Activated T-helper 17 cell treated with anti-CD3 and anti-CD28 coated beads, Interleukin-2, amount 50 U/mL, for 72 hours (primary cell): ENCODE measurements at regions not wholly inside any gene's neighbourhood (a gene's known extent, or its start where the extent isn't known, plus 50 kb on each side); places are given as distances from the start of the nearest gene placed in this dataset.

Source experiments
- ATAC-seq: fragments of 150-1000 bp; cut with Tn5 transposase; replicated peaks from 2 replicates; pipeline ENCODE4 v1.10.0; 2021; ENCODE audit warnings: mild to moderate bottlenecking, moderate library complexity
- H3K27ac Mint-ChIP-seq: one replicate; pipeline ENCODE4 v1.8.0; 2022; ENCODE audit warnings: mixed read lengths
- H3K27me3 Mint-ChIP-seq: one replicate; pipeline ENCODE4 v1.8.0; 2022; ENCODE audit warnings: mixed read lengths
- H3K36me3 Mint-ChIP-seq: one replicate; pipeline ENCODE4 v1.8.0; 2022; ENCODE audit warnings: low read depth, mild to moderate bottlenecking, mixed read lengths
- H3K4me1 Mint-ChIP-seq: one replicate; pipeline ENCODE4 v1.8.0; 2022; ENCODE audit warnings: mixed read lengths
- H3K4me3 Mint-ChIP-seq: one replicate; pipeline ENCODE4 v1.8.0; 2022; ENCODE audit warnings: mild to moderate bottlenecking, mixed read lengths
- H3K9me3 Mint-ChIP-seq: one replicate; pipeline ENCODE4 v1.8.0; 2022; ENCODE audit warnings: mixed read lengths

- no peak for ATAC-seq
- H3K27me3 Mint-ChIP-seq, result peaks cover 16% of the 10 kb centered on the region
- H3K9me3 Mint-ChIP-seq, result no peaks in the 10 kb centered on the region
- no peaks in the 10 kb centered on the region for H3K36me3 Mint-ChIP-seq
- no peaks in the 10 kb centered on the region for H3K4me1 Mint-ChIP-seq
- H3K4me3 Mint-ChIP-seq, result no peak overlapping the region
- no peak overlapping the region for H3K27ac Mint-ChIP-seq
Observed at GRCh38 chr1:36626435-36626834, 143.7 kb upstream of the CSF3R start.

DNA sequence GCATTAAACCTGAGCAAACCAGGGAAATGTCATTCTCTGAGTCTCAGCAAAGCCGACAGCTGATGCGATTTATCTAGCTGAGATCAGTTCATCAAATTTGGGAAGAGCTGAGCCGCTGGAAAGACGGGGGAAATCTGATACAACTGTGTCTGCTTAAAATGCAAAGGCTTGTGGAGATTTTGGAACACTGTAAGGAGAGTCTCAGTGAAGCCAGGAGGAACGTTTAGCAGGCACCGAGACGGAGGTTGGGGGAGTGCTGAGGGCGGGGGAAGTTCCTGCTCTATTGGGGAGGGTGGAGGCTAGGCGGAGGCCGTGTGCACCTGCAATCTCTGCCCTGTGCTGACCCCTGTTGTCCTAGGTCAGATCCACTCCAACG, 143.2 kb upstream of the CSF3R start:
- Mint-ChIP-seq H3K9me3 (no peaks in the 10 kb centered on the region), H3K27ac (no peak overlapping the region), H3K4me3 (no peak overlapping the region), H3K36me3 (no peaks in the 10 kb centered on the region), H3K27me3 (peaks cover 16% of the 10 kb centered on the region), H3K4me1 (no peaks in the 10 kb centered on the region)
- no peak for ATAC-seq

- Mint-ChIP-seq H3K27me3 (peaks cover 16% of the 10 kb centered on the region), H3K9me3 (no peaks in the 10 kb centered on the region), H3K4me1 (no peaks in the 10 kb centered on the region), H3K27ac (no peak overlapping the region), H3K36me3 (no peaks in the 10 kb centered on the region), H3K4me3 (no peak overlapping the region)
- no peak for ATAC-seq
Observed at GRCh38 chr1:36625253-36625934, 142.7 kb upstream of the CSF3R start.

DNA sequence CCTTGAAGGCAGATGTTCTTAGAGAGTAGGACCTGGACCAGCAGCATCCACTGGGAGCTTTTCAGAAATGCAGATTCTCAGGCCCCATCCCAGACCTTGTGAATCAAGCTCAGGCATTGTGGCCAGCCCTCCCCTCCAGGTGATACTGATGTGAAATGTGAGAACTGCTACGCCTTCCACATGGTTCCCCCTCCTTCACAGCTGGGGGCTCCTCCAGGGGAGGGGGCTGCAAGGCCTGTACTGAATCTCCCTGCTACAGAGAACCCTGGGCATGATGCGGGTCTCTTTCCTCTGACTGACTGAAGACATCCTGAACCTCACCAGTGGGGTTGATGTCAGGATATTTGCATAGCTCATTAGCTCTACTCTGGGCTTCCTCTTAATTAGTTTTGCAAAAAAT, 141.8 kb upstream of the CSF3R start:
- Mint-ChIP-seq H3K27me3 (peaks cover 16% of the 10 kb centered on the region), H3K36me3 (no peaks in the 10 kb centered on the region), H3K4me1 (no peaks in the 10 kb centered on the region), H3K4me3 (no peak overlapping the region), H3K27ac (no peak overlapping the region), H3K9me3 (no peaks in the 10 kb centered on the region)
- ATAC-seq, result no peak

- H3K9me3 Mint-ChIP-seq, result no peaks in the 10 kb centered on the region
- H3K4me3 Mint-ChIP-seq, result no peak overlapping the region
- no peaks in the 10 kb centered on the region for H3K36me3 Mint-ChIP-seq
- no peak for ATAC-seq
- H3K4me1 Mint-ChIP-seq, result no peaks in the 10 kb centered on the region
- peaks cover 16% of the 10 kb centered on the region for H3K27me3 Mint-ChIP-seq
- no peak overlapping the region for H3K27ac Mint-ChIP-seq
Observed at GRCh38 chr1:36622741-36623648, 140.3 kb upstream of the CSF3R start.

DNA sequence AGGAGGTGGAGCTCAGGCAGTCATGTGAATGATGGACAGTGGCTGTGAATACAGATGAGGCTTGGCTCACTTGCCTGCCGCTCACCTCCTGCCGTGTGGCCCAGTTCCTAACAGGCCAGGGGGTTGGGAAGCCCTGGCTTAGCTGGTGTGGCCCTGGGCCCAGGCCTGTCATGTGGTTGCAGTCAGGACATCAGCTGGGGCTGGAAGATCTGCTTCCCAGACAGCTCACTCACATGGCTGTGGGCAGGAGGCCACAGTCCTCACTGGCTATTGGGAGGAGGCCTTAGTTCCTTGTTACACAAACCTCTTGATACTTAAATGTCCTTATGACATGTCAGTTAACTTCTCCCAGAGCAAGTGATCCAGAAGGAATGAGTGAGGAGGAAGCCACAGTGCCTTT, 138.8 kb upstream of the CSF3R start:
- Mint-ChIP-seq H3K36me3 (no peaks in the 10 kb centered on the region), H3K27ac (no peak overlapping the region), H3K4me3 (no peak overlapping the region), H3K27me3 (peaks cover 14% of the 10 kb centered on the region), H3K4me1 (no peaks in the 10 kb centered on the region), H3K9me3 (no peaks in the 10 kb centered on the region)
- no peak for ATAC-seq

DNA sequence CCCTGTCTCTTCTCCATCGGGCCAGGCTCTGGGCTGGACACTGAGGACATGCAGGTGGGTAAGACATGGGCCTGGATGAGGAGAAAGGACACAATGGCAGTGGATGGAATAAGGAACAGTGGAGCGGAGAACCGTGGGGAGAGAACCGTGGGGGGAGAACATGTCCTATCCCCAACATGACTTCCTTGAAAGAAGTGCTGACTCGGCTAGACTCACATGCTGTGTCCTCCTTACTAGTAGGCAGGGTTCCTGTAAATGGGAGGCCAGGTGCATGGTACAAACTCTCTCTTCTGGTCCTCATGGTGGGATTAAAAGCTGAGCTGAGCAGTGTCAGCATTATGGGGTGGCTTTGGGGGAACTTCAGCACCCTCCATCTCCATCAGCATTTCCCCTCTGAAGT, 137.4 kb upstream of the CSF3R start:
- peaks cover 8% of the 10 kb centered on the region for H3K27me3 Mint-ChIP-seq
- no peak for ATAC-seq
- H3K4me3 Mint-ChIP-seq, result no peak overlapping the region
- H3K4me1 Mint-ChIP-seq, result no peaks in the 10 kb centered on the region
- no peak overlapping the region for H3K27ac Mint-ChIP-seq
- no peaks in the 10 kb centered on the region for H3K36me3 Mint-ChIP-seq
- no peaks in the 10 kb centered on the region for H3K9me3 Mint-ChIP-seq

- H3K4me3 Mint-ChIP-seq, result no peak overlapping the region
- H3K9me3 Mint-ChIP-seq, result no peaks in the 10 kb centered on the region
- H3K36me3 Mint-ChIP-seq, result no peaks in the 10 kb centered on the region
- ATAC-seq, result no peak
- H3K4me1 Mint-ChIP-seq, result no peaks in the 10 kb centered on the region
- no peaks in the 10 kb centered on the region for H3K27me3 Mint-ChIP-seq
- no peak overlapping the region for H3K27ac Mint-ChIP-seq
Observed at GRCh38 chr1:36614991-36615390, 132.3 kb upstream of the CSF3R start.

- Mint-ChIP-seq H3K27ac (no peak overlapping the region), H3K4me1 (no peaks in the 10 kb centered on the region), H3K36me3 (no peaks in the 10 kb centered on the region), H3K4me3 (no peak overlapping the region), H3K27me3 (no peaks in the 10 kb centered on the region), H3K9me3 (no peaks in the 10 kb centered on the region)
- ATAC-seq, result no peak
Observed at GRCh38 chr1:36614571-36614970, 131.9 kb upstream of the CSF3R start.

GRCh38 chr1:36613721-36614120, 131.0 kb upstream of the CSF3R start:
- H3K27me3 Mint-ChIP-seq, result no peaks in the 10 kb centered on the region
- no peak overlapping the region for H3K27ac Mint-ChIP-seq
- no peak for ATAC-seq
- no peaks in the 10 kb centered on the region for H3K36me3 Mint-ChIP-seq
- H3K4me3 Mint-ChIP-seq, result no peak overlapping the region
- no peaks in the 10 kb centered on the region for H3K9me3 Mint-ChIP-seq
- H3K4me1 Mint-ChIP-seq, result no peaks in the 10 kb centered on the region

- Mint-ChIP-seq H3K9me3 (no peaks in the 10 kb centered on the region), H3K27ac (no peak overlapping the region), H3K27me3 (no peaks in the 10 kb centered on the region), H3K4me3 (no peak overlapping the region), H3K36me3 (no peaks in the 10 kb centered on the region), H3K4me1 (no peaks in the 10 kb centered on the region)
- ATAC-seq, result no peak
Observed at GRCh38 chr1:36612881-36613280, 130.2 kb upstream of the CSF3R start.

GRCh38 chr1:36612121-36612520, 129.4 kb upstream of the CSF3R start:
- Mint-ChIP-seq H3K4me1 (no peaks in the 10 kb centered on the region), H3K4me3 (no peak overlapping the region), H3K36me3 (no peaks in the 10 kb centered on the region), H3K27ac (no peak overlapping the region), H3K27me3 (no peaks in the 10 kb centered on the region), H3K9me3 (no peaks in the 10 kb centered on the region)
- ATAC-seq, result no peak

- peak; percentile 71 for ATAC-seq
- H3K27me3 Mint-ChIP-seq, result no peaks in the 10 kb centered on the region
- H3K9me3 Mint-ChIP-seq, result no peaks in the 10 kb centered on the region
- no peak overlapping the region for H3K27ac Mint-ChIP-seq
- no peaks in the 10 kb centered on the region for H3K36me3 Mint-ChIP-seq
- no peak overlapping the region for H3K4me3 Mint-ChIP-seq
- H3K4me1 Mint-ChIP-seq, result peaks cover 8% of the 10 kb centered on the region
Observed at GRCh38 chr1:36609241-36610027, 126.7 kb upstream of the CSF3R start.

DNA sequence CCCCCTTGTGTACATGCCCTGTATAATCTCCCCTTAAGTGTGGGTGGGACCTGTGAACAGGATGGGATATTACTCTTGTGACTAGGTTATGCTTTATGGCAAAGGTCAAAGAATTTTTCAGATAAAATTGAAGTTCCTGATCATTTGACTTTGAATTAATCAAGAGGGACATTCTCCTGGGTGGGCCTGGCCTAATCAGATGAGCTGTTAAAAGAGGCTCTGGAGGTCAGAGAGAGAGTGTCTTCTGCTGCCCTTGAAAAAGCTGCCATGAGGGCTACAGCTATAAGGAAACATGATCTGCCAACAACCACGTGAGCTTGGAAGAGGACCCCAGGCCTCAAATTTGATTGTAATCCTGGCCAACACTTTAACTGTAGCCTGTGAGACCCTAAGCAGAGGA, 125.6 kb upstream of the CSF3R start:
- Mint-ChIP-seq H3K4me3 (no peak overlapping the region), H3K27me3 (no peaks in the 10 kb centered on the region), H3K9me3 (no peaks in the 10 kb centered on the region), H3K36me3 (no peaks in the 10 kb centered on the region), H3K27ac (no peak overlapping the region), H3K4me1 (peaks cover 8% of the 10 kb centered on the region)
- no peak for ATAC-seq

DNA sequence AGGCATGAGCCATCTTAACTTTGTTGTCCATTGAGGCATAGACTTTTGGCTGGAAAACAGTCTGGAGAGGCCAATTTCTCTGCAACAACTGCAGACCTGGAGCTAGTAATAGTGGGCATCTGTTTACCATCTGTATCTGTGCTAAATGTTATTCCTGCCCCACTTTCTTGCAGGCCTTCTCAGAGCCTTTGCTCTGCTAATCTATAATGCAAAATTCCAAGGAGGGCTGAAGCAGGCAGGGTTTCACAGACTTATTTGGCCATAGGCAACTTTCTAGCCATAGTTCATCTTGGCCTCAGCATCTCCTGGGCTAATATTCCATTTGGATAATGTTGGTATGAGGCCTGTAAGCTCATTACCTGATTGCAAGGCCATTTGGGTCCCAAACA, 124.5 kb upstream of the CSF3R start:
- H3K9me3 Mint-ChIP-seq, result no peaks in the 10 kb centered on the region
- no peaks in the 10 kb centered on the region for H3K36me3 Mint-ChIP-seq
- H3K27me3 Mint-ChIP-seq, result peaks cover 5% of the 10 kb centered on the region
- H3K4me3 Mint-ChIP-seq, result no peak overlapping the region
- H3K27ac Mint-ChIP-seq, result no peak overlapping the region
- peaks cover 8% of the 10 kb centered on the region for H3K4me1 Mint-ChIP-seq
- no peak for ATAC-seq
